ENCODE measurements at regions not wholly inside any gene's neighbourhood (a gene's known extent, or its start where the extent isn't known, plus 50 kb on each side); places are given as distances from the start of the nearest gene placed in this dataset.

DNA sequence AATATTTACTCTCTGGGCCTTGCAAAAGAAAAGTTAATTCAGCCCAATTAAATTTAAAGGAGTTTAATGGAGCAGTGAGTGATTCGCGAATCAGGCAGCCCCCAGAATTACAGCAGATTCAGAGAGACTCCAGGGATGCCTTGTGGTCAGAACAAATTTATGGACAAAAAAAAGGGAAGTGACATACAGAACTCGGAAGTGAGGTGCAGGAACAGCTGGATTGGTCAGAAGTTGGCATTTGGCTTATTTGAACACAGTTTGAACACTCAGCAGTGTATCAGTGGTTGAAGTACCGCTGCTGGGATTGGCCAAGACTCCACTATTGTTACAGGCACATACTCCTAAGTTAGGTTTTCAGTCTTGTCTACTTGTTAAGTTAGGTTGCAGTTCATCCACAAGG, 145.0 kb upstream of the GAP43 start:
- no peaks in the 10 kb centered on the region for H3K4me1 Mint-ChIP-seq (ENCODE audit: low read depth)
- TF ChIP-seq, protein P1, sequence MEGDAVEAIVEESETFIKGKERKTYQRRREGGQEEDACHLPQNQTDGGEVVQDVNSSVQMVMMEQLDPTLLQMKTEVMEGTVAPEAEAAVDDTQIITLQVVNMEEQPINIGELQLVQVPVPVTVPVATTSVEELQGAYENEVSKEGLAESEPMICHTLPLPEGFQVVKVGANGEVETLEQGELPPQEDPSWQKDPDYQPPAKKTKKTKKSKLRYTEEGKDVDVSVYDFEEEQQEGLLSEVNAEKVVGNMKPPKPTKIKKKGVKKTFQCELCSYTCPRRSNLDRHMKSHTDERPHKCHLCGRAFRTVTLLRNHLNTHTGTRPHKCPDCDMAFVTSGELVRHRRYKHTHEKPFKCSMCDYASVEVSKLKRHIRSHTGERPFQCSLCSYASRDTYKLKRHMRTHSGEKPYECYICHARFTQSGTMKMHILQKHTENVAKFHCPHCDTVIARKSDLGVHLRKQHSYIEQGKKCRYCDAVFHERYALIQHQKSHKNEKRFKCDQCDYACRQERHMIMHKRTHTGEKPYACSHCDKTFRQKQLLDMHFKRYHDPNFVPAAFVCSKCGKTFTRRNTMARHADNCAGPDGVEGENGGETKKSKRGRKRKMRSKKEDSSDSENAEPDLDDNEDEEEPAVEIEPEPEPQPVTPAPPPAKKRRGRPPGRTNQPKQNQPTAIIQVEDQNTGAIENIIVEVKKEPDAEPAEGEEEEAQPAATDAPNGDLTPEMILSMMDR (IDR thresholded peaks at IDR 0.05): no peak
- peaks cover 2% of the 10 kb centered on the region for H3K36me3 Mint-ChIP-seq (ENCODE audit: low read depth)
- peaks cover 2% of the 10 kb centered on the region for H3K27me3 Mint-ChIP-seq (ENCODE audit: low read depth)
- no peak overlapping the region for H3K27ac Mint-ChIP-seq (ENCODE audit: unreplicated experiment)
- H3K4me3 Mint-ChIP-seq (ENCODE audit: unreplicated experiment): no peak overlapping the region
- no peak for DNase-seq (ENCODE audit: low spot score)
- H3K9me3 Mint-ChIP-seq (ENCODE audit: low read depth): peaks cover 5% of the 10 kb centered on the region

DNA sequence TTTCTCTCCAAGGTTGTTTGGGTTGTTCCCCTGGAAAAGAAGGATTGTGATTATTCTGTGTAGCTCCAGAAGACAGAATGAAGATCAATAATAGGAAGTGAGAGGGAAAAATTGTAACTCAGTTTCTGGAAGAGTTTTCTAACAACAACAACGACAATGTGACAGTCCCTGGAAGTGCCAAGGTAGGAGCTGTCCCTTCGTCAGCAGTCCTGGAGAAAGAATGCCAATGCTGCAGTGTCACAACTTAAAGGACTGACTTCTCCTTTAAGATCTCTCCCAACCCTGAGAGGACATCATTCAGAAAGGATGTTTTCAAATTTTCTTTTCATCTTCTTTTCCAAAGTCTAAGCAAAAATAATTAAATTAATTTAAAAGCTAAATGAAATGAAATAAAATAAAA, 136.4 kb upstream of the GAP43 start:
- TF ChIP-seq, protein P1 (IDR thresholded peaks at IDR 0.05): no peak
- H3K4me3 Mint-ChIP-seq (ENCODE audit: unreplicated experiment): no peak overlapping the region
- no peak overlapping the region for H3K27ac Mint-ChIP-seq (ENCODE audit: unreplicated experiment)
- no peak for DNase-seq (ENCODE audit: low spot score)
- peaks cover 5% of the 10 kb centered on the region for H3K9me3 Mint-ChIP-seq (ENCODE audit: low read depth)
- H3K36me3 Mint-ChIP-seq (ENCODE audit: low read depth): no peaks in the 10 kb centered on the region
- H3K27me3 Mint-ChIP-seq (ENCODE audit: low read depth): no peaks in the 10 kb centered on the region
- no peaks in the 10 kb centered on the region for H3K4me1 Mint-ChIP-seq (ENCODE audit: low read depth)

DNA sequence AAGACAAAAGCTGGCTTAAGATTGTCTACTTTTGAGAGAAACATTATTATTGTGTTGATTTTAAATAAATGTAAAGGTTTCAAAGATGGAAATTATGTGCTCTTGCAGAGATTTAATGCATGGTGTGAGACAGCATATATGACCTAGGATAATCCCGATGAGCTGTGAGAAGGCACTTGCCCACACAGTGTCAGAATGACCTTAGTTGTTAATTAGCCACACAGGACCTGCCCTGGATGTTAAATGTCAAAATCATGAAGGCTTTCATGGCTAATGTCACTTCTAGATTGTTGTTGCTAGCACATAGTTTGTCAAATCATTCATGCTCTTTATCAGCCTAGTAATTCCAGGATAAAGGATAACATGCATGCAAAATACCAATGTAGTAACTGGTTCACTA, 135.3 kb upstream of the GAP43 start:
- Mint-ChIP-seq H3K4me3 (ENCODE audit: unreplicated experiment) (no peak overlapping the region), H3K36me3 (ENCODE audit: low read depth) (no peaks in the 10 kb centered on the region), H3K4me1 (ENCODE audit: low read depth) (no peaks in the 10 kb centered on the region), H3K27ac (ENCODE audit: unreplicated experiment) (no peak overlapping the region), H3K9me3 (ENCODE audit: low read depth) (peaks cover under 1% of the 10 kb centered on the region), H3K27me3 (ENCODE audit: low read depth) (no peaks in the 10 kb centered on the region)
- no peak for DNase-seq (ENCODE audit: low spot score)
- TF ChIP-seq, protein P1 (IDR thresholded peaks at IDR 0.05): no peak

DNA sequence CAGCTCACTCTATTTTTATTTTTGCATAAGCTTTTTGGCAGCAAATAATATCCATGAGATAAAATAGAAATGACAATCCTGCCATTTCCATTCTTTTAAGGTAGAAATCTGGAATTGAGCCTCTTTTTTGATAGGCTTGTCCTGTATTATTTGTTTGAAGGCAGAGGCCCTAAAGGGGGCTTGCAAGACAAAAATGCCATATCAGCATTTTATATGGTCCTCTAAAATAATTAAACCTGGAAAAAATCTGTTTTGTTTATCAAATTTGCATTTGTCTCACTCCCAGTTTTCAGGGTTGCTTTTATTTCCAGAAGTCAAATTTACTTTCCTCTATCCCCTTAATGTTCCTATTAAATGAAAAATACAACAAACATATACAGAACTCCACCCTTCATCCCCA, 134.9 kb upstream of the GAP43 start:
- no peak overlapping the region for H3K27ac Mint-ChIP-seq (ENCODE audit: unreplicated experiment)
- H3K27me3 Mint-ChIP-seq (ENCODE audit: low read depth): no peaks in the 10 kb centered on the region
- no peaks in the 10 kb centered on the region for H3K36me3 Mint-ChIP-seq (ENCODE audit: low read depth)
- DNase-seq (ENCODE audit: low spot score): no peak
- TF ChIP-seq, protein P1 (IDR thresholded peaks at IDR 0.05): no peak
- H3K9me3 Mint-ChIP-seq (ENCODE audit: low read depth): no peaks in the 10 kb centered on the region
- no peak overlapping the region for H3K4me3 Mint-ChIP-seq (ENCODE audit: unreplicated experiment)
- no peaks in the 10 kb centered on the region for H3K4me1 Mint-ChIP-seq (ENCODE audit: low read depth)

DNA sequence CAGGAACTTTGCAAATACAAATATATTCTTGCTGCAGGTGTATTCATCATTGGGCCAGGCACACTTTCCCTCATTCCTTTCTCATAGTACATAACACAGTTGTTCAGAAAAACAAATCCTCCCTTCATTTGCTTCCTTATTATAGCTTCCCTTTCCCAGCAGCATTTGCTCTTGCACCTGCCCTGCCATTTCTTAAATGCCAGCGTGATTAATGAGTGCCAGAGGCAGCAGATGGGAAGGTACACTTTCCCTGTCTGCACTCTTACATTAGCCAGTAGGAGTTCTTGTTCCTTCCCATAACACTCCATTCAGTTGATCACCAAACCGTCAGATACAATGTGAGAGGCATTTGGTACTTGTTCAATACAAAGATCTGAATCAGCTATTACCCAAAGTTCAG, 128.5 kb upstream of the GAP43 start:
- Mint-ChIP-seq H3K27ac (ENCODE audit: unreplicated experiment) (no peak overlapping the region), H3K9me3 (ENCODE audit: low read depth) (peaks cover 5% of the 10 kb centered on the region), H3K4me1 (ENCODE audit: low read depth) (peaks cover 9% of the 10 kb centered on the region), H3K4me3 (ENCODE audit: unreplicated experiment) (no peak overlapping the region), H3K36me3 (ENCODE audit: low read depth) (no peaks in the 10 kb centered on the region), H3K27me3 (ENCODE audit: low read depth) (no peaks in the 10 kb centered on the region)
- TF ChIP-seq, protein P1 (IDR thresholded peaks at IDR 0.05): no peak
- no peak for DNase-seq (ENCODE audit: low spot score)
